Stimulated activated CD4-positive, alpha-beta T cell treated with anti-CD3 and anti-CD28 coated beads, Interleukin-4, amount 100 ng/mL, for 1 hour (primary cell): ENCODE measurements at regions not wholly inside any gene's neighbourhood (a gene's known extent, or its start where the extent isn't known, plus 50 kb on each side); places are given as distances from the start of the nearest gene placed in this dataset.
"Not testable (repeated sequence)": the region's sequence is repeated elsewhere in the genome, so short reads cannot be mapped to it uniquely, and the experiment has no call there.

Experiments used
- DNase-seq: peaks from one replicate; pipeline ENCODE4 v3.0.0-alpha.2; 2020

DNA sequence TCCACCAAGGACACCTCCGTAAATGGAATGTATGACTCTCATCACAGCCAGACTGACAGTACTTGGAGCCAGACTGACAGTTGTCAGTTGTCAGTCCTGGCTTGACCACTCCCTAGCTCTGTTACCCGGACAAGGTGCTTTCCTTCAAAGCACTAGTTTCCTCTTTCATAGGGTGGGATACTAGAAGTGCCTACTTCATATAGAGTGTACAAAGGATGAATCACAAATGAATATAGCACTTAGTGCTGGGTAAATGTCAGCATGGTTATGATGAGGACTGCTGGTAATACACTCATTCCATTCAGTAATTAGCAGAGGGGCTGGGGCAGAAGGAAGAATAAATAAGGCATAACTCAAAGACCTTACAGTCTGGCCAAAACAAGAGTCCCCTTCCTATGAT, 91.4 kb downstream of the ARL4C start:
- DNase-seq, result no peak

DNA sequence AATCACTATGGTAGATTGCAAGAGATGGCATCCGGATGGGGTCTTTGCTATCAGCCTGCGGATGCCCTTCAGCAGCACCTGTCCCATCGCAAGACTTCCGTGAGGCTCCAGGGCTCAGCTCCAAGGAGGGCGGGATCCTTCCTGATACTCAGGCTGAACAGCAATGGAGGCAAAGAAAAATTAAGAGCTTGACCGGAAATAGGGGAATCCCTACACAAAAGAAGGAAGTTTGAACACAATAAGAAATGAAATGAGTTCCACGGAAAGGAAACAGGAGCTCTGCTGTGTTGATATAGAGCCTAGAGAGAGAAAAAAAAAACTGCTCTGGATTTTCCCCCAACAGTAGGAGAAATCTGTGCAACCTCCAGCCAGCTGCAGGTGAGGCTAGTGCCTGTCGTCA, 91.9 kb downstream of the ARL4C start:
- no peak for DNase-seq

DNA sequence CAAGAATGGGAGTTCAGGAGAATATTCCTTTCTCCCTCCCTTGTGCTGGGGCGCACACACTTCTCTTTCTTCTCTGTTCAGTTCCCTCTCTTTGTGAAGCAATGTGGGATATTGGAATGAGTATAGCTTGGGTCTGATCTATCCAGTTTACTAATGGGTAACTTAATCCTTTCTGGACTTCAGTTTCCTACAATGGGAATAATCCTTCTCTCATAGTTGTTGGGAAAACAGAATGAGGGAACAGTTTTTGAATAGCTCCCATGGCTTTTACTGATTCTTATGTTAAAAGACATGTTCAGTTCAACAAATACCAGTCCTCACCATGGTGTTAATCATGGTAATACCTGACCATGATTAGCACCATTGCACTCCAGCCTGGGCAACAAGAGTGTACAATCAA, 93.1 kb downstream of the ARL4C start:
- no peak for DNase-seq

DNA sequence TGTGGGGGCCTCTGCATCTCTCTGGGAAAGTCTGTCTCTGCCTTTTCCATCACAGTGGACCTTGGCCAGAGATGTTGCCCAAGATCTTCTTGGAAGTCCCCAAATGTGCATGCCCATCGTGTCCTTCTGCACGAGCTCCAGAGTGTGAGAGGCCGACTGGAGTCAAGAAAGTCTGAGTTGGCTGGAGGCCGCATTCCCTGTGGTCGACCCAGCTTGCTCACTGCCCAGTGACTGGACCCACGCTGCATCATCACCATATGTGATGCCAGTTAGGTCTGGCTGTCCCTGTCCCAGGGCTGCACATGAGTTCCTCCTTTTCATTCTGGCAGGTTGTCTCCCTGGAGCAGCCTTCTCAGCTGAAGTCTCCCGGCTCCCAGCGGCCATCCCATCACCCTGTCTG, 93.8 kb downstream of the ARL4C start:
- no peak for DNase-seq

DNA sequence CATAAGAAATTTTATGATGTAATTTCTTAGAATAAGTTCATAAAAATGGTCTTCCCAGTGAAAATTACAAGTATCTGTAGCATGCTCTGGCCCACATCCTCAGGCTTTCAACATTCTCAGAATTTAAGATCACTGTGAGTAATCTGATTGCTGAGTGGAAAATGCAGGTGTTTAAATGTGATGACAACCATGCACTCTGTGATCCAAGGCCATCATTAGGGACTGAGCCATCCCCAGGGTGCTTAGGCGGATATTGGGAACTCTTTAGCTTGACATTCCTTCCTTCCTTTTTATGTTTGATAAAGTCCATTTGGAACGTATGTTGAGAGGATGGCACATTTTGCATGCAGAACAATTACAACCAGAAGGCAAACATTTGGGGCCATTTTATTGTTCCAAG, 95.5 kb downstream of the ARL4C start:
- DNase-seq, result no peak

DNA sequence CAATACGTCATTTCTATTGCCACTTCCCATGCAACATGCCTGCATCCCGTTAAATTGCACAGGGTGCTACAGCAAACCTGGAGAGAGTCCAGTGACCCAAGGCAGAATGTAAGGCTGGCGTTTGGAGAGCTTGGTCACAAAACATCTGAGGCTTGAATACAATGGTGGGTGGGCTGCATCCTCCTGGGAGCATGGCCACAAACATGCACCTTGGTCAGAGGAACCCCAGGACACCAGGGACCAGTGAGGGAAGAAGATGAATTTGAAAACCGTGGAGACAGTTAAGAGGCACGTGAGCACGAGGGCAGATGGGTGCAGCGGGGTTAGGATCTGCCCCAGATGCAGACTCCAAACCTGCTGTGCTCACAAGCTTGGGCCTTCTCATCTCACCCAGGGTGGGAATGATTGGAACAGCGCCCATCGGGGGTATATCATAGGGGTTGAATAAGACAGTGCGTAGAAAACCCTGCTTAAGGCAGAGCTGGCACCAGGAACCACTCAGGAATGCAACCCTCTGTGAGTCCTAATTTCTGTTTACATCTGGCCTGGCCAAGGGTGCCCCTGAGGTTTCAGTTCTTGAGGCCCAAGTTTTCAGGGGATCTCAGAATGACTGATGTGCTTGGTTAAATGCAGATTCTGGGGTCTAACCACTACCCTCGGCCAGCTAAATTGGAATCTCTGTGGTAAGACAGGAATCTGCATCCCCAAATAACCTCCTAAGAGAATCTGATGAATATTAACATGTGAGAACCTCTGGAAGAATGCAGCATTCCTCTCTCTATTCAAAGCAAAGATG, 97.2 kb downstream of the ARL4C start:
- DNase-seq, result no peak

DNA sequence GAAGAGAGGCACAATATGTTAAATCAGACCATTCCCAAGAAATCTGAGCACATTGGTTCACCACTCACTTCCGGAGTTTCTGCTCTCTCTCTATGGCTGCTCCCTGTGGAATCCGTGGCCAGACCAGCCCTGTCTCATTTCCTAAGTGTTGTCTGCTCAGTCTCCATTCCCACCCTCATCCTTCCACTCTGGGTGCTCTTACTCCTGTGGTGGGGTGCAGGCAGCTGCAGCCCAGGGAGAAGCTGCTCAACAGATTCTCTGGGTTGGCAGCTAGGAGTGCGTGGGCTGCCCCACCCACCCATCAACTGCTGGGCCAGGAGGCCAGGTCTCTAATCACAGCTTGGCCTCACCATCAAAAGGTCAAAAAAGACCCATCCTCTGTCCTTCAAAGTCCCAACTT, 98.3 kb downstream of the ARL4C start:
- no peak for DNase-seq

DNA sequence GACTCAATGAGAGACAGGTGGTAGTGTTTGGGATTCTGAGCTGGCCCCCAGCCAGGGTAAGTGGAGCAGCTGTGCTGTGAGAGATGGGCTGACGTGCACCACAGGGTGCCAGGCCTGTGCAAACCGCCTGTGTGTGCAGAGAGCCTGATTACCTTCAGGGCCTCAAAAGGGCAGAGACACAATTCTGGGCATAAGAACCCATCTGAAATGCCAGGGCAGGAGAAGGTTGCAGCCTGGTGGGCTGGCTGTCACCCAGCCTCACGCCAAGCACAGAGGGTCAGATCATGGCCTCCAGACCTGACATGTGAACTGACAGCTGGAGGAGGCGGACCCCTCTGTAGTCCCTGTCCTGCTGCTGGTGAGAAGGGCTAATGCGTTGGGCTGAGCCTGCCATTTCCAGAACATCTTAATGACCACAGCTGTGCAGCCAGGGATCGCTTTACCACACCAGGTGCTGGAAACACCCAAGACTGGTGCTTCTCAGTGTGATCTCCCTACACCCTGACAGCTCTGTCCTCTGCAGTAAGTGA, 100.9 kb downstream of the ARL4C start:
- no peak for DNase-seq

DNA sequence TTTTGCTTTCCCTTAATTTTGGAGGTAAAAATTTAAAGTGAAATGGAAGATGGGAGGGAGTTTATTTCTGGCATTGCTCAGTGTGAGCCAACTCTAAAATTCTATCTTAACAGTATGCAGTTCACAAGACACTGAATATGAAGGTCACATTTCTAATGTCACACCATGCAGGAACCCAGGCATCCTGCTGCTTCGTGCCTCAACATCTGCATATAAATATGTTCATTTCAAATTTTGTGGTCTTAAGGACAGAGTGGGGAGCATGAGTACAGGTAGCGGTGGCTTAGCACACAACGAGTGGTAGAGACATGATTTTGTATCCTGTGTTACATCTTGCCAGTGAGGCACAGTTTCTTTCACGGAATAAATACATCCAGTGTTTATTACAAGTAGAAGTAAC, 102.4 kb downstream of the ARL4C start:
- DNase-seq, result no peak

DNA sequence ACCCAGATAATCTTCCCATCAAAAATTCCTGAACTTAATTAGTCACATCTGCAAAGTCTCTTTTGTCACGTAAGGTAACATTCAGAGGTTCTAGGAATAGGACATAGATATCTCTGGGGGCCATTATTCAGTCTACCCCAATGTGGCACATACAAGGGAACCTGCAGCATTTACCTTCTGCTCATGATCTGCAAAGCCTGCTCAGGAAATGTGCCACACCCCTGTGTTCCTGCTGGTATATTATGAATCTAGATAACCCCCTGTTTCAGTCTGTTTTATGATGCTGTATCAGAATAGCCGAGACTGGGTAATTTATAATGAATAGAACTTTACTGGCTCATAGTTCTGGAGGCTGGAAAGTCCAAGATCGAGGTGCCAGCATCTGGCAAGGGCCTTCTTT, 103.5 kb downstream of the ARL4C start:
- DNase-seq, result no peak

DNA sequence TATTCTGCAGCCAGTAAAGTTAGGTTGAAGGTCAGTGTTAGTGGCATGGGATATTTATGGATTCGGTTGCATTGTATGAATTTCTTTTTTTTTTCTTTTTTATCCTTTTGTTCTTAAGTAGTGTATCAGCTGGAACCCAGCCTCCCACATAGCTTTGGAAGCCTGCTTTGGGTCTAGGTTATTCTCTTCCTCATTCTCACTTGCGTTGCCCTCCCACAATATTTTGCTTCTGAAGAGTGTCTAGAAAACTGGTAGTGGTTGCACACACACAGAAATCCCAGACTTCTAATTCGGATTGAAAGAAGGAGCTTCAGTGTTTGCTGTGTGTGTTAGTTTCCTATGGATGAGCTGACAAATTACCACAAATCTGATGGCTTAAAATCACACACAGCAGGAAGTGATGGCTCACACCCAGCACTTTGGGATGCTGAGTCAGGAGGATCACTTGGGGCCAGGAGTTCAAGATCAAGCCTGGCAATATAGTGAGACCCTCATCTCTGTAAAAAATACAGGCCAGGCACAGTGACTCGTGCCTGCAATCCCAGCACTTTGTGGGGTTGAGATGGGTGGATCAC, 104.8 kb downstream of the ARL4C start:
- no peak for DNase-seq

DNA sequence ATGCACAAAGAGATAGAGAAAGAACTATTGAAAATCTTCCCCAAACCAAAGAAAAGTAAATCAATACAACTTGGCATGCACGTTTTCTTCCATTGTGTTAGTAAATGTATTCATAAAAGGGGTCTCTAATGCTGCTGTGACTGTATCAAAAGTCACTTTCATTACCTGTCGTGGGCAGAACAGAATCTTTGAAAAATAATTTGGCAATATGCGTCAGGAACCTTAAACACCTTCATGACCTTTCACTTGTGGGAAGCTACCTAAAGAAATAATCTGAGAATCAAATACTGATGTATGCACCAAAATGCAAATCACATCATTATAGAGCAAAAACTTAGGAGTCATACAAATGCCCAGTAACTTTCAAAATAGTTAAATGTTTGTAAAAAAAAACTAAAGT, 105.3 kb downstream of the ARL4C start:
- DNase-seq, result no peak

DNA sequence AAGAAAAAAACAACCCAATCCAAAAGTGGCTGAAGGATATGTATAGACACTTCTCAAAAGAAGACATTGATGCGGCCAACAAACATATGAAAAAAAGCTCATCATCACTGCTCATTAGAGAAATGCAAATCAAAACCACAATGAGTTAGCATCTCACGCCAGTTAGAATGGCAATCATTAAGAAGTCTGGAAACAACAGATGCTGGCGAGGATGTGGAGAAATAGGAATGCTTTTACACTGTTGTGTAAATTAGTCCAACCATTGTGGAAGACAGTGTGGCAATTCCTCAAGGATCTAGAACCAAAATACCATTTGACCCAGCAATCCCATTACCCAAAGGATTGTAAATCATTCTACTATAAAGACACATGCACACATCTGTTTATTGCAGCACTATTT, 107.2 kb downstream of the ARL4C start:
- not testable (repeated sequence) for DNase-seq

DNA sequence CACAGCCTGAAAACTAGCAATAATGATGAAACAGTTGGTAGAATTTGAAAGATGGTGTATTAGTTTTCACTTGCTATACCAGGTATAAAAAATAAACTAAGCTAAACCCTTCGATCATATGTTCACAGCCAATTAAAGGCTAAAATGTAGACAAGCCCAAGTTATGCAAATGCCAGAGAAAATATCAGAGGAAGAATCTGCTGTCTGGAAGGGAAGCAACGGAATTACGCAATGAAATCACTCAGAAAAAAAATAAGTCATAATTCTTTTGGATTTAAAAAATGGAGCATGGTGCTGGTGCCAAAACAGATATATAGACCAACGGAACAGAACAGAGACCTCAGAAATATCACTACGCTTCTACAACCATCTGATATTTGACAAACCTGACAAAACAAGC, 108.3 kb downstream of the ARL4C start:
- DNase-seq, result no peak

DNA sequence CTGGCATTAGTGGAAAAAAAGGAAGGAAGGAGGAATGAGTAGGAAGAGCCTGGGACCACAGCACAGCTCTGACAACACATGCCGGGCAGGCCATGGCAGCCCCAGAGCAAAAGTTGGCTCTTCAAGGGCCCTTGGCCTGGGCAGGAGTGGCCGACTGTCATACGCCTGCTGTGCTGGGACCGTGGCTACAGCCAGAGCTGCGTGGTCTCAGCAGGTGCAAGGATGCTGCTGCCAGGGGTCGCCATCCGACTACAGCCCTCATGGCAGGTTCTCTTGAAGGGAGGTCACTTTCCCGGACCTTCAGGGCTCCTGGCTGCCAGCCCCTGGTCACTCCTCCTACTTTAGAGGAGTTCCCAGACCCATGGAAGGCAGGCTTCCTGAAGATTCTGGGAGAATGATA, 109.9 kb downstream of the ARL4C start:
- DNase-seq, result no peak

DNA sequence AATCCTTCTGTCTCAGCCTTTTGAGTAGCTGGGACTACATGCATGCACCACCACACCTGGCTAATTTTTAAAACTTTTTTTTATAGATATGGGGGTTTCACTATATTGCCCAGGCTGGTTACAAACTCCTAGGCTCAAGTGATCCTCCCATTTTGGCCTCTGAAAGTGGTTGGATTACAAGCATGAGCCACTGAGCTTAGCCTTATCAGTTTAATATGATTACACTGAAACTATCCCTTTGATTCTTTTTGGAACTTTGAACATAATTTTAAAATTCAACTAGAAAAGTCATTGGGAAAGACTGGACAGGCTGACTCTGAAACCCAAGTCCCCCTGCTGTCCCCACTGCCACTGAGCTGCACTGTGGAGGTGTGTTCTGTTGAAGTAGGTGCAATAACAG, 114.8 kb downstream of the ARL4C start:
- DNase-seq, result no peak

DNA sequence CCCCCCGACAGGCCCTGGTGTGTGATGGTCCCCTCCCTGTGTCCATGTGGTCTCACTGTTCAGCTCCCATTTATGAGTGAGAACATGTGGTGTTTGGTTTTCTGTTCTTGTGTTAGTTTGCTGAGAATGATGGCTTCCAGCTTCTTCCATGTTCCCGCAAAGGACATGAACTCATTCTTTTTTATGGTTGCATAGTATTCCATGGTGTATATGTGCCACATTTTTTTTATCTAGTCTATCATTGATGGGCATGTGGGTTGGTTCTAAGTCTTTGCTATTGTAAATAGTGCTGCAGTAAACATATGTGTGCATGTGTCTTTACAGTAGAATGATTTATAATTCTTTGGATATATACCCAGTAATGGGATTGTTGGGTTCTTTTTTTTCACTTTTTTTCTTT, 117.9 kb downstream of the ARL4C start:
- DNase-seq, result not testable (repeated sequence)

DNA sequence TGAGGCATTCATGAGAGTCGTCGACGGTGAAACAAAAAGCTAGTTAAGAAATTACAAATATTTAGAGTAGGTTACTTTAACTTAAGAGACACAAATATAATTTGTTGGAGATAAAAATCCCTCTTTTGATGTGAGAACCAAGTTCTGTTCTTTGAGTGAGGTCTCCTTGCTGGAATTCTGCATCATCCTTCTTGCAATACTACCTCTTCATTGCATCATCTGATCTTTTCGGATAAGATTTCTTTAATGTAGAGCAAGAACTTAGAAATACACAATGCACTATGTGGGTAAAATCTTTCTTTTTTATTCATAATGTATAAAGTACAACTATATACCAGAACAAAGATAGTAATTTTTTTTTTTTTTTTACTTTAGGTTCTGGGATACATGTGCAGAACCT, 118.4 kb downstream of the ARL4C start:
- DNase-seq, result no peak

DNA sequence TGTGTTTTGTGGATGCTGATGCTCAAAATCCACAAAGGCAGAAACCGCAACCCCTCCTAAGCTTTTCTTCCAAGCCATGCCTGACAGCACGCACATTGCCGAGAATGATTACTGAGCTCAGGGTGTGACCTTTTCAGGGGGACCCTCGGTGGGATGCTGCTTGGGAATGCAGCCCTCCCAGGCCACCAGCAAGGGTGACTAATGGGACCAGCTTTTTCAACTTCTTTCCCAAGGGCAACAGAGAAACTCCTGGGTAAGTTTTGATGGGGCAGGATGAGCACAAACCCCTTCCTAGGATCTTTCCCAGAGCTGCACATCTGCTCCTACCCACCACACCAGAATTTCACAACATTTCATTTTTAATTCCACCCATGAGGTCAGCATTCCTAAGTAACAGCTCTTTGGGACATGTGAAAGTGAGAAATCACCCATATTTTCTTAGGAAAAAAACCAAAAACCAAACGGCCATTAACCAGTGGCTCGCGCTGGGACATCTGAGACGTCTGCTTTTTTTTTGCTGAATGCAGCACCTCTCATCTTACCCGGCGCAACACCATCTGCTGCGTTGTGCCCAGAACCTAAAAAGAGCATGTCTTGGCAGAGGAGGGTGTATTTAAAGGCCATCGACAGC, 119.0 kb downstream of the ARL4C start:
- no peak for DNase-seq

DNA sequence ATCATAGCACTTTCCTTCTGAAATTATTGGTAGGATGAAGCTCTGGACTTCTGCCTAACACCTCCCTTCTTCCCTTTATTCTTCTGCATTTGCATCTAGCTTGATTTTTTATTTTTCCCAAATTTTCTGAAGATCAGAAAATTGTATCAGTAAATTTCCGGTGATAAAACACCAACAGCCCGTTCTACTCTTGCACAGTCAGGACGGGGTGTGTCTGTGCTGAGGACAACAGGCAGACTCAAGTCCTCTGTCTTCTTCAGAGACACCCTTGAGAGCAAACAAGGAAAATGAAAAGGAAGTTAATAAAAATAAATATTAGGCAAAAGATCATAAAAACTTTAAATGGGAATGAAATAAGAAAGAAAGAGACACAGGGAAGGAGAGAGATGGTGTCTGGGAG, 120.7 kb downstream of the ARL4C start:
- no peak for DNase-seq

DNA sequence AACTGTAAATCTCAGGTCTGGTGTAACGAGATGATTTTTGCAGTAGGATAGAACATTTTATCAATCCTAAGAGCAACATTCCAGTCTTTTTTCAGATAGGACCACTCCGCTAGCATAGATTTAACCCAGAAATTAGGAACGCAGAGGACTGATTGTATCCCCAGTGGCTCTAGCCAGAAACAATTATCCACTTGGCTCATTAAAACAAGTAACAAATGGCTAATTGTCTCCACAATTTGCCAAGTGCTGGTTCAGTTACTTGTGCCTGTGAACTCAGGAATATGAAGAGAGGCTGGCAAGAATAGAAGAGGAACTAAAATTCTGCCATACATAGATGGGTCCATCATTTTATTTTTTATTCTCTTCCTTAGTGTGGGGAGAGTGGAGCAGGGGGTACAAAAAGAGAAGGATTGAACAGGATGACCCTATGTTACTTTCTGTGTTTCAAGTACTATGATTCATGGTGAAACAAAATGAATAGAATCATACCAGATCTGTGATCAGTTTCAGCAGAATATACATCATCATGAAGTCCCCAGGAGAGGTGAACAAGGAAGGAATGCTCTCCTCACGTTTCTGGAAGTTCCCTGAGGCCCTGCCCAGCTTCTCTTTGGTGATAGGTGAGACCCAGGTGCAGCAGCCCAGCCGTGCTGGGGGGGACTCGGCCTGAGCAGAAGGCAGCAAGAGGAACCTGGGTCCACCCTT, 121.6 kb downstream of the ARL4C start:
- DNase-seq, result no peak

DNA sequence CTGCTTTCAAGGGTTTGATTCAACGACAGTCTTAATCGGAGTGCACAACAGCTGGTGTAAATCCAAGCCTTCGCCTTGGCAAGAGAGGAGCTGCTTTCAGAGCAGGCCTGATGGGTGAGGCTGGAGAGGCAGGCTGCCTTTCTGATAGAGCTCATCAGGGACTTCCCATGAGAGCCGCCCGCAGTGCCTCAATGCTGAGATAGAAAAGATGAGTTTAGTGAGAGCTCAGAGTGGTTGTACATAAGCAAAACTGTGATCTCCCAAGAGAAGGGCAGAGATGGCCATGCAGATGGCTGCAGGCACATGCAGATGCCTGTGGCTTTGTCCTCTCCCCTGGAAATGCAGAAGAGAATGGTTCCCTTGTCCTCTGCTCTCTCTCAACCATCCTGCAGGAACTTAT, 122.1 kb downstream of the ARL4C start:
- no peak for DNase-seq

DNA sequence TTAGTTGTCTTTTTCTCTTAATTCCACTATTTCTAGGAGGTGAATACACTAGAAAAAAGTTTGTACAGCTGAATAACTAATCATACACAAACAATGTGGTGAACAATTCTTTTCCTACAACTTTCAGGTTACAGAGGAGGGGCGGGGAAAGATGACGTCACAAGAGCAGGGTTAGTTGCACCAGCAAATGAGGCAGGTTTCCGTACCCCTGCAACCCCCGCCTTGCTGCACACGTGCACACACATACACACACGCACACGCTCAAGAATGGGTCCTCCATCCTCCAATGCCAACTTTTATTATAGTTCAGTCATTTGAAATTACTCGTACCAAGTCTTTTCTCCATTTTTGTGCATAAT, 122.8 kb downstream of the ARL4C start:
- DNase-seq, result no peak
